Gastrocnemius medialis (tissue), 4 donors: ENCODE measurements at regions not wholly inside any gene's neighbourhood (a gene's known extent, or its start where the extent isn't known, plus 50 kb on each side); places are given as distances from the start of the nearest gene placed in this dataset.

ENCODE experiments used
- ATAC-seq, 2 donors: fragments of 150-250 bp; one replicate each; pipeline ENCODE4 v1.9.1; 2016
- DNase-seq, 2 donors: peaks; one replicate each; pipeline ENCODE4 v3.0.0-alpha.2; 2019
- H3K27ac ChIP-seq, 4 donors: fragments of 200-600 bp; sonication (generic); 1 replicate in 1 of 4; 2 replicates in 3 of 4; pipeline ENCODE4 v1.5.1; 2016 to 2018; ENCODE audit warnings: mild to moderate bottlenecking in 2 of 4, moderate library complexity in 1 of 4
- H3K27me3 ChIP-seq, 3 donors: fragments of 200-600 bp; sonication (generic) in 2 of 3; 1 replicate in 1 of 3; 2 replicates in 2 of 3; pipeline versions ENCODE4 v1.5.1 to v1.6.0; 2016 to 2019; ENCODE audit warnings: mild to moderate bottlenecking in 1 of 3, moderate library complexity in 1 of 3
- H3K36me3 ChIP-seq, 2 donors: fragments of 200-600 bp; sonication (generic) in 1 of 2; one replicate each; pipeline ENCODE4 v1.5.1; 2017 to 2018
- H3K4me1 ChIP-seq, 2 donors: fragments of 200-600 bp; sonication (generic) in 1 of 2; one replicate each; pipeline ENCODE4 v1.5.1; 2016 to 2017; ENCODE audit warnings: mild to moderate bottlenecking in 2 of 2
- H3K4me3 ChIP-seq, 4 donors: fragments of 200-600 bp; sonication (generic) in 3 of 4; 1 replicate in 1 of 4; 2 replicates in 3 of 4; pipeline ENCODE4 v1.5.1; 2016 to 2019; ENCODE audit warnings: mild to moderate bottlenecking in 2 of 4
- H3K9me3 ChIP-seq, 3 donors: fragments of 200-600 bp; sonication (generic) in 2 of 3; 1 replicate in 1 of 3; 2 replicates in 2 of 3; pipeline ENCODE4 v1.5.1; 2016 to 2019
- CTCF ChIP-seq, 5 experiments: fragments of 450-650 bp in 3 of 5; fragments of 200-600 bp in 2 of 5; sonication (generic) in 2 of 5; IDR thresholded peaks in 4 of 5; conservative IDR thresholded peaks in 1 of 5; 1 replicate in 4 of 5; 2 replicates in 1 of 5; pipeline ENCODE4 v1.5.1; 2016 to 2019; ENCODE audit warnings: antibody characterized with exemption in 5 of 5, mild to moderate bottlenecking in 3 of 5, moderate library complexity in 3 of 5
- POLR2A ChIP-seq, 2 donors: fragments of 450-650 bp; IDR thresholded peaks; one replicate each; pipeline ENCODE4 v1.6.1; 2017; ENCODE audit warnings: antibody characterized with exemption in 2 of 2, mild to moderate bottlenecking in 2 of 2, moderate library complexity in 2 of 2
- in situ Hi-C, 4 donors: fragments of 200-750 bp; cut with MboI; loops; one replicate each; pipeline versions ENCODE4 v1.15.0 to v1.8.0; 2017; ENCODE audit warnings: low sequenced_read_pairs in 4 of 4
- intact Hi-C: fragments of 100-400 bp; cut with DNase I; formaldehyde crosslinking; loops from one replicate; pipeline ENCODE4 v1.15.1; 2023; ENCODE audit warnings: low total_unique reads

GRCh38 chr1:116852910-116853309 is 56.8 kb upstream of the PTGFRN start:
- Histone ChIP-seq H3K36me3 (no peaks in the 10 kb centered on the region), H3K4me1 (peaks cover 0 to 10% of the 10 kb centered on the region in 2 donors), H3K27ac (no peak overlapping the region), H3K9me3 (no peaks in the 10 kb centered on the region), H3K4me3 (no peak overlapping the region), H3K27me3 (no peaks in the 10 kb centered on the region)
- intact Hi-C loops (loop anchor here (10.0 kb wide), 1 partner anchor 62 kb away; no protein-coding TSS in a partner anchor), in situ Hi-C loops (no loop called here)
- DNase-seq (no peak), ATAC-seq (no peak)
- TF ChIP-seq POLR2A (IDR thresholded peaks at IDR 0.05) (no peak), CTCF (IDR thresholded peaks at IDR 0.05 in 4 of 5, conservative IDR thresholded peaks at IDR 0.05 in 1 of 5) (no peak)

GRCh38 chr1:116853680-116854402 is 55.9 kb upstream of the PTGFRN start:
- Histone ChIP-seq H3K4me1 (peaks cover 0 to 10% of the 10 kb centered on the region in 2 donors), H3K9me3 (no peaks in the 10 kb centered on the region), H3K4me3 (no peak overlapping the region), H3K27me3 (no peaks in the 10 kb centered on the region), H3K27ac (no peak overlapping the region), H3K36me3 (no peaks in the 10 kb centered on the region)
- DNase-seq (no peak), ATAC-seq (no peak)
- TF ChIP-seq POLR2A (IDR thresholded peaks at IDR 0.05) (no peak), CTCF (IDR thresholded peaks at IDR 0.05 in 4 of 5, conservative IDR thresholded peaks at IDR 0.05 in 1 of 5) (no peak)
- in situ Hi-C loops (no loop called here), intact Hi-C loops (loop anchor here (10.0 kb wide), 1 partner anchor 61 kb away; no protein-coding TSS in a partner anchor)

GRCh38 chr1:116854403-116854690 is 55.4 kb upstream of the PTGFRN start:
- H3K27ac ChIP-seq: no peak overlapping the region
- DNase-seq: no peak
- H3K27me3 ChIP-seq: no peaks in the 10 kb centered on the region
- TF ChIP-seq CTCF (IDR thresholded peaks at IDR 0.05 in 4 of 5, conservative IDR thresholded peaks at IDR 0.05 in 1 of 5) (no peak), POLR2A (IDR thresholded peaks at IDR 0.05) (no peak)
- in situ Hi-C loops (no loop called here), intact Hi-C loops (loop anchor here (10.0 kb wide), 1 partner anchor 60 kb away; no protein-coding TSS in a partner anchor)
- no peaks in the 10 kb centered on the region for H3K36me3 ChIP-seq
- no peak for ATAC-seq
- H3K4me1 ChIP-seq: peaks cover 0 to 10% of the 10 kb centered on the region in 2 donors
- H3K9me3 ChIP-seq: no peaks in the 10 kb centered on the region
- no peak overlapping the region for H3K4me3 ChIP-seq

GRCh38 chr1:116854716-116855115 is 55.0 kb upstream of the PTGFRN start:
- no peak for DNase-seq
- H3K9me3 ChIP-seq: no peaks in the 10 kb centered on the region
- no peak for TF ChIP-seq POLR2A (IDR thresholded peaks at IDR 0.05)
- no peak for TF ChIP-seq CTCF (IDR thresholded peaks at IDR 0.05 in 4 of 5, conservative IDR thresholded peaks at IDR 0.05 in 1 of 5)
- in situ Hi-C loops: no loop called here
- no peak for ATAC-seq
- no peaks in the 10 kb centered on the region for H3K36me3 ChIP-seq
- H3K27me3 ChIP-seq: no peaks in the 10 kb centered on the region
- intact Hi-C loops: loop anchor here (10.0 kb wide), 1 partner anchor 60 kb away; no protein-coding TSS in a partner anchor
- H3K27ac ChIP-seq: no peak overlapping the region
- no peak overlapping the region for H3K4me3 ChIP-seq
- peaks cover 0 to 10% of the 10 kb centered on the region in 2 donors for H3K4me1 ChIP-seq
